Breast epithelium (tissue), 4 donors: ENCODE measurements at regions not wholly inside any gene's neighbourhood (a gene's known extent, or its start where the extent isn't known, plus 50 kb on each side); places are given as distances from the start of the nearest gene placed in this dataset.

Experiments
- DNase-seq, 2 donors: peaks; one replicate each; pipeline ENCODE4 v3.0.0-alpha.2; 2019; ENCODE audit warnings: low spot score in 2 of 2
- H3K27ac ChIP-seq, 2 donors: fragments of 200-600 bp; sonication (generic) in 1 of 2; one replicate each; pipeline ENCODE4 v1.5.1; 2016 to 2019; ENCODE audit warnings: mild to moderate bottlenecking in 1 of 2
- H3K27me3 ChIP-seq, 2 donors: fragments of 200-600 bp; sonication (generic) in 1 of 2; one replicate each; pipeline versions ENCODE4 v1.5.1 to v1.6.0; 2017 to 2019; ENCODE audit warnings: control low read depth in 1 of 2, mild to moderate bottlenecking in 1 of 2
- H3K36me3 ChIP-seq: fragments of 200-600 bp; one replicate; pipeline ENCODE4 v1.5.1; 2019
- H3K4me1 ChIP-seq, 2 donors: fragments of 200-600 bp; sonication (generic); one replicate each; pipeline ENCODE4 v1.5.1; 2016 to 2019; ENCODE audit warnings: control low read depth in 1 of 2
- H3K4me3 ChIP-seq, 3 donors: fragments of 200-600 bp; sonication (generic); 1 replicate in 2 of 3; 2 replicates in 1 of 3; pipeline ENCODE4 v1.5.1; 2016 to 2019; ENCODE audit warnings: mild to moderate bottlenecking in 3 of 3, moderate library complexity in 2 of 3
- H3K9me3 ChIP-seq, 2 donors: fragments of 200-600 bp; sonication (generic) in 1 of 2; one replicate each; pipeline ENCODE4 v1.5.1; 2016 to 2019; ENCODE audit warnings: control low read depth in 1 of 2
- CTCF ChIP-seq, 3 donors: fragments of 450-650 bp; IDR thresholded peaks; one replicate each; pipeline ENCODE4 v1.5.1; 2016 to 2017; ENCODE audit warnings: antibody characterized with exemption in 3 of 3, mild to moderate bottlenecking in 3 of 3, moderate library complexity in 3 of 3
- POLR2A ChIP-seq: fragments of 450-650 bp; IDR thresholded peaks from one replicate; pipeline ENCODE4 v1.6.1; 2016; ENCODE audit warnings: antibody characterized with exemption, mild to moderate bottlenecking, moderate library complexity
- POLR2AphosphoS5 ChIP-seq, 3 donors: sonication (generic); formaldehyde crosslinking; IDR thresholded peaks; one replicate each; pipeline ENCODE4 v1.6.1; 2017; ENCODE audit warnings: antibody characterized with exemption in 3 of 3
- intact Hi-C: fragments of 100-400 bp; cut with DNase I; formaldehyde crosslinking; loops from one replicate; pipeline ENCODE4 v1.15.1; 2023; ENCODE audit warnings: low total_unique reads

- H3K4me3 ChIP-seq = no peak overlapping the region
- no peaks in the 10 kb centered on the region for H3K4me1 ChIP-seq
- intact Hi-C loops = no loop called here
- no peaks in the 10 kb centered on the region for H3K36me3 ChIP-seq
- DNase-seq = no peak
- H3K27ac ChIP-seq = no peak overlapping the region
- H3K9me3 ChIP-seq = peaks cover 0 to 10% of the 10 kb centered on the region in 2 donors
- H3K27me3 ChIP-seq = no peaks in the 10 kb centered on the region
- no peak for TF ChIP-seq POLR2A
- TF ChIP-seq POLR2AphosphoS5 (IDR thresholded peaks at IDR 0.05) = no peak
- no peak for TF ChIP-seq CTCF (IDR thresholded peaks at IDR 0.05)
These were observed 1323.5 kb upstream of the LRRTM3 start for GRCh38 chr10:65602182-65602865.

DNA sequence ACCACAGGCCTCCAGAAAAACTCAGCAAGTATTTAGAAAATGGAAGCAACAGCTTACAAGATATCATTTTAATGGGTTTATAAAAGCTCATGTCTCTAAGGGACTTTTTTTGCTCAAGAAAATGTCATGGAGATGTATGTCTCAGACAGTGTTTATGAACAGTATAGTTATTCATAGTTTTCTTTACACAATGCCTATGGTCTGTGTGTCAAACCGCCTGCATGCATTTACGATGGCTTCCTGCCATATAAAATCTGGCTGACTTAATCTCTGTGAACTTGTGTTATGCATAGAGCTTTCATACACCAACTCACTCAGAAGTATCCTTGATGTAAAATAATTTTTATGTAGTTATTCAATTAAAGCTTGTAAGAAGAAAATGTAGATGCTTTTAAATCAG lies 1314.2 kb upstream of the LRRTM3 start:
- no peak for DNase-seq
- no peaks in the 10 kb centered on the region for H3K36me3 ChIP-seq
- H3K27ac ChIP-seq = no peak overlapping the region
- no peak overlapping the region for H3K4me3 ChIP-seq
- H3K4me1 ChIP-seq = no peaks in the 10 kb centered on the region
- no peaks in the 10 kb centered on the region for H3K27me3 ChIP-seq
- intact Hi-C loops = no loop called here
- peaks cover 0 to 17% of the 10 kb centered on the region in 2 donors for H3K9me3 ChIP-seq
- TF ChIP-seq POLR2AphosphoS5 (IDR thresholded peaks at IDR 0.05) (no peak), CTCF (IDR thresholded peaks at IDR 0.05) (no peak), POLR2A (no peak)

- TF ChIP-seq POLR2AphosphoS5 (IDR thresholded peaks at IDR 0.05) = no peak
- TF ChIP-seq POLR2A = no peak
- TF ChIP-seq CTCF (IDR thresholded peaks at IDR 0.05) = no peak
- DNase-seq = no peak
- Histone ChIP-seq H3K9me3 (peaks cover 0 to 17% of the 10 kb centered on the region in 2 donors), H3K4me1 (no peaks in the 10 kb centered on the region), H3K27me3 (no peaks in the 10 kb centered on the region), H3K36me3 (no peaks in the 10 kb centered on the region), H3K27ac (no peak overlapping the region), H3K4me3 (no peak overlapping the region)
- intact Hi-C loops = no loop called here
These were observed 1310.8 kb upstream of the LRRTM3 start for GRCh38 chr10:65614956-65615565.

DNA sequence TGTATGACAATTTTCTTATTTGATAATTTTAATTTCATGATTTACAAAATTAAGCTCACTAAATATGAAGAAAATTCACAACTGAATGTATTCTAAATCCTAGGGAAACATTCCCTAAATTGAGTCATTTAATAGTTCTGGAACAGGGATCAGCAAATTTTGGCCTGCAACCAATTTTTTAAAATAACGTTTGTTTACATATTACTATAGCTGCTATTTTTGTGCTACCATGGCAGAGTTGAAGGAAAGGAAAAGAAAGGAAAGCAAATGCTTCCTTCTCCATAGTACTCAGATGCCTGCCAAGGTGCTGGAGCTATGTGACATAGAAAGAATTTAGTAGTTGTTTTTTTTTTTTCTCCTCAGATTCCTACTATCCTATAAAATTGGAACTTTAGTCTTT lies 1307.7 kb upstream of the LRRTM3 start:
- Histone ChIP-seq H3K4me3 (no peak overlapping the region), H3K36me3 (no peaks in the 10 kb centered on the region), H3K27ac (no peak overlapping the region), H3K27me3 (no peaks in the 10 kb centered on the region), H3K9me3 (peaks cover 0 to 17% of the 10 kb centered on the region in 2 donors), H3K4me1 (no peaks in the 10 kb centered on the region)
- intact Hi-C loops = no loop called here
- TF ChIP-seq CTCF (IDR thresholded peaks at IDR 0.05) (no peak), POLR2A (no peak), POLR2AphosphoS5 (IDR thresholded peaks at IDR 0.05) (no peak)
- DNase-seq = no peak

- H3K27me3 ChIP-seq = no peaks in the 10 kb centered on the region
- intact Hi-C loops = no loop called here
- DNase-seq = no peak
These were observed 1305.3 kb upstream of the LRRTM3 start for GRCh38 chr10:65620404-65621048.

More at GRCh38 chr10:65620404-65621048, 1305.3 kb upstream of the LRRTM3 start:
- Histone ChIP-seq H3K4me3 (no peak overlapping the region), H3K4me1 (no peaks in the 10 kb centered on the region), H3K27ac (no peak overlapping the region), H3K9me3 (peaks cover 0 to 3% of the 10 kb centered on the region in 2 donors), H3K36me3 (no peaks in the 10 kb centered on the region)
- no peak for TF ChIP-seq POLR2AphosphoS5 (IDR thresholded peaks at IDR 0.05)
- no peak for TF ChIP-seq CTCF (IDR thresholded peaks at IDR 0.05)
- no peak for TF ChIP-seq POLR2A
